HUDEP-2 (cell line): ENCODE measurements at regions not wholly inside any gene's neighbourhood (a gene's known extent, or its start where the extent isn't known, plus 50 kb on each side); places are given as distances from the start of the nearest gene placed in this dataset.

Source experiments
- DNase-seq, 76 experiments: peaks; one replicate each; lab custom pipeline; 2025; ENCODE audit not compliant: unreplicated experiment in 76 of 76; lab: John Stamatoyannopoulos, UW

DNA sequence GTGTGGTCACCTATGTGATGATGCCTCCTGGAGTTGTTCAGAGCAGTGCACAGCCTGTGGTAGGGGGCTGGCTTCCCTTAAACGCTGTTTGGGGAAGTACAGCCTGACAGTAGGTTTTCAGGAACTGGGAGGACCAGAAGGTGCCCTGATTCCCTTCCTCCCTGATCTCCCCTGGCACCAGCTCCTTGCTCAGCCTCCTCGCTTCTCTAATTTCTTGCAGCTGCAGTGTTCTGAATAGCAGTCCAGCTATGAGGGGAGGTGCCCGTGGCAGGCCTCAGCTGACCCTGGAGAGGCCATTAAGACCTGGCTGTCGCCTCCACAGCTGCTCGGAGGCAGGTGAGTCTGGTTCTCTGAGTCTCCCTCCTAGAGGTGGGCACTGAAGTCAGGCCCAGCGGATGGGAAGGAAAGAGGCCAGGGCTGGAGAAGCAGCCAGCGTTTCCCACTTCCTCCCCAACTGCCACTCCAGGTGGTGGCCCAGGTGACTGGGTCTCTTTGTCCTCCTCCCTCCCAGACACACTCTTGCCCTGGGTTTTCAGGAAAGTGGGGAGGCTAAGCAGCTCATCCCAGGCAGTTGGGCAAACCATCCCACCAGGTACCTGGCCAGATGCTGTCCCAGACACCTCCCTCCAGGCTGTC, 52.0 kb upstream of the RPL11 start:
- DNase-seq = no peak

DNA sequence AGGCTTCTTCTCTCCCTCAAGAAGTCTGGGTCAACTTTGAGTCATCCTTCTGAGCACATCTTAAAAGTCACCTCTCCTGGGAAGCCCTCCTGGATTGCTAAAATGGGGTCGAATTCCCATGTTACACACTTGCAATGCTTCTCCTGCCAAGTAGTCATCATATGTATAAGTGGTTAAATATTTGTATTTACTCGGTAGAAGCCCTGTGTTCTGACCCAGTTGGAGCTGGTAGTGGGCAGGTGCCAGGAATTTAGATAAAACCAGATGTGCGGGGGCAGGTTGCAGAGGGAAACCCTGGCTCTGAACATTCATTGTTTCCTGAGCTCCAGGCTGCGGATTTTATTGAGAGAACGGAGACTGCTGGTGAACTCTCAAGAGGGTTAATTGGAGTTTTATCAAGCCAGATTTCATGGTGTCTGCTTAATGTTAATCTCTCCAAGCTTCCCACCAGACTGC, 52.8 kb upstream of the RPL11 start:
- DNase-seq = no peak

DNA sequence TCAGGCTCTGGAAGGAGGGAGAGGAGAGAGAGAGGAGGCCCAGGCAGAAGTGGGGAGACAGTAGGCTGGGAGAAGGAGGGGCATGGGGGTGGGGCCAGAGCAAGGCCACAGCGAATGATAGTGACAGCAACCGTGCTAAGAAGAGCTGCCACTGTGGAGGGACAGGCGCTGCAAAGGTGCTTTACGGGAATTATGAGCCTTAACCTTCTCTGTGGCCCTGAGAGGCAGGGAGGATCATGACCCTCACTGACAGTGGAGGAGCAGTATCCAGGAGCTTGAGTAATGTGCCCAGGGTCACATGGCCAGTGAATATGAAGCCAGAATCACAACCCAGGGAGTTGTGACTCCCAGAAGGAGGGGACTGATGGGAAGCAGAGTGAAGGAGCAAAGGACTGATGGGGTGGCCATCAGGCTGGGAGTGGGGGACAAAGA, 53.4 kb upstream of the RPL11 start:
- DNase-seq = no peak

DNA sequence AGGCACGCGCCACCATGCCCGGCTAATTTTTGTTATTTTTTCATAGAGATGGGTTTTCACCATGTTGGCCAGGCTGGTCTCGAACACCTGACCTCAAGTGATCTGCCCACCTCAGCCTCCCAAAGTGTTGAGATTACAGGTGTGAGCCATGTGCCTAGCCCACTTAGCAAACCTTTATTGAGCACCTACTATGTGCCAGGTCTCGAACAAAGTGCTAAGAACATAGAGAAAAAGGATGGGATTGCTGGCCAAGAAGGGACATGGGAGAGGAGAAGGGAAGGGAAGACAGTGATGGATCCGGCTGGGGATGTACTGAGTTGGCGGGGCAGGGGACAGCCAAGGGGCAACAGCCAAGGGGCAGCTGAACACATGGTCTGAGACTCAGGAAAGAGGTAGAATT, 55.6 kb upstream of the RPL11 start:
- DNase-seq = no peak

DNA sequence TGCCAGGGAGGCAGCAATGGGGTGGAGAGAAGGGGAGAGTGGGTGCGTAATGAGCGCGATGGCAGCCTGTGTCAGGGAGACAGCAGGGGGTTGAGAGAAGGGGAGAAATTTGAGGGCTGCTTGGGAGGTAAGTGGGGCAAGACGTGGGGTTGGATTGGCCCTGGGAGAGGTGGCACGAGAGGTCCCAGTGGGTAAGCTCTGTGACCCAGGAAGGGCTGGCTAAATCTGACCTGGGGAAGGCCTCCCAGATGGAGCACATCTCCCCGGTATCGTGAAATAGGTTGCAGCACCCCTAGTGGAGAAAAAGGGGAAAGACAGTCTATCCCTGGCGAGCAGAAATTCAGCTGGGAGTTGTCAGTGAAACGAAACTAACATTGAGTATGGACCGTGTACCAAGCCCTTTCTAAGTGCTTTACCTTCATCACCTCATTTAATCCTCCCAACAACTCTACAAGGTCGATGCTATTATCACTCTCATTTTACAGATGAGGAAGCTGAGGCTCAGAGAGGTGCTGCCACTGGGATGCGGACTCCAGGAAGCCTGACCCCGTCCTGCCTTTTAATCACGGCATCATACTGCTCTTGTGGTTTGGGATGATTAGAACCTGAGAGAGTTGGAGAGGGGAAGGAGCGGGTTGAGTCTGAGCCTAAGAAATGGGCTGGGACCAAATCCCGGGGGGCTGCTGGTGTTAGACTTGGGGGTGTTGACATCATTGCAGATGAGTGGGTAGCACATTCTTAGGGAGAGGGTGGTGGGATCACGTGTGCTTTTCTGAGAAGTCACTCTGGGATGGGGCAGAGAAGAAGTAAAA, 56.6 kb upstream of the RPL11 start:
- peak in 31 of 76 experiments; percentile 3 to 54 (median 20) for DNase-seq

DNA sequence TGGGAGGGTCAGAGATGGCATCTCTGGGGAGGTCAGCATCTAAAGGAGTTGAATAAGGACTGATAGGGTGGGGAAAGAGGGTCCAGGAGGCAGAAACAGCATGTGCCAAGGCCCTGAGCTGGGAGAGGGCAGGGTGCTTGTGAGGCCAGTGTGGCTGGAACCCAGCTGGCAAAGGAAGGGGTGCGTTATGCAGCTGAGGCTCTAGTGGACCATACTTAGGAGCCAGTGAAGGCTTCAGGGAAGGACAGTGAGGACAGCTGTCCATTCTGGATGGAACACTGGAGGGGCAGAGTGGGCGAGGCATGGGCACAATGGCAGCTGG, 57.1 kb upstream of the RPL11 start:
- DNase-seq = no peak

DNA sequence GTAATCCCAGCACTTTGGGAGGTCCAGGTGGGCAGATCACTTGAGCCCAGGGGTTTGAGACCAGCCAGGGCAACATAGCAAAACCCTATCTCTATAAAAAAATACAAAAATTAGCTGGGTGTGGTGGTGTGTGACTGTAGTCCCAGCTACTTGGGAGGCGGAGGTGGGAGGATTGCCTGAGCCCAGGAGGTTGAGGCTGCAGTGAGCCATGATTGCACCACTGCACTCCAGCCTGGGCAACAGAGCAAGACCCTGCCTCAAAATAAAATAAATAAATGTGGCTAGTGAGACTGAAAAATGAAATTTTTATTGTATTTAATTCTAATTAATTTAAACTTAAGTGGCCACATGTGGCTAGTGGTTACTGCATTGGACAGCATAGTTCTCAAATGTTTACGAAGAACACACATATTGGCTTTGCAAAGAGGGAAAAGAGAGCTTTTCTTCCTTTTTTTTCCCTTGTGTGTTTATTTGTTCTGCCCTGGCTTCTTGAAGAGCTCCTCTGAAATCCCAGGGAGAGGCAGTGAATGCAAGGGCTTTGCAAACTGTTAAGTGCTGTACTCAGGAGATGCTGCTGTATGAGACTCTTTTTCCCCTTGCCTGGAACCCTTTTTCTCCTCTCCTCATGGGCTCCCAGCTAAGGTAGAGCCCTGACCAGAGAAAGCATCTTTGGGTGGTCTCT, 59.0 kb upstream of the RPL11 start:
- no peak for DNase-seq

DNA sequence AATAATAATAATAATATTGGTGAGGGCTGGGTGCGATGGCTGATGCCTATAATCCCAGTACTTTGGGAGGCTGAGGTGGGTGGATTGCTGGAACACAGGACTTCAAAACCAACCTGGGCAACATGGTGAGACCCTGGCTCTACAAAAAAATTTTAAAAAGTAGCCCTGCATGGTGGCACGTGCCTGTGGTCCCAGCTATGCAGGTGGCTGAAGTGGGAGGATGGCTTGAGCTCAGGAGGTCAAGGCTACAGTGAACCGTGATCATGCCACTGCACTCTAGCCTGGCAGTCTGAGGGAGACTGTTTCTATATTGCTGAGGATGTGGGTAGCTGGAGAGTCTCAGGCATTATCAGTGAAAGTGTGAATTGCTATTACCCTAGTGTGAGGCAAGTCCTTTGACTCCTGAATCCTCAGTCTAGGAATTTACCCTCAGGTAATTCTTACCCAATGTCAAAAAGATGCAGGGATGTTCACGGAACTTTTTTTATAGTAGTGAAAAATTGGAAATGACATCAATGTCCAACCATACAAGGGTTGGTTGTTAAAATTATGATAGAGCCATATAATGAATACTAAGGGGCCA, 61.8 kb upstream of the RPL11 start:
- DNase-seq = no peak

DNA sequence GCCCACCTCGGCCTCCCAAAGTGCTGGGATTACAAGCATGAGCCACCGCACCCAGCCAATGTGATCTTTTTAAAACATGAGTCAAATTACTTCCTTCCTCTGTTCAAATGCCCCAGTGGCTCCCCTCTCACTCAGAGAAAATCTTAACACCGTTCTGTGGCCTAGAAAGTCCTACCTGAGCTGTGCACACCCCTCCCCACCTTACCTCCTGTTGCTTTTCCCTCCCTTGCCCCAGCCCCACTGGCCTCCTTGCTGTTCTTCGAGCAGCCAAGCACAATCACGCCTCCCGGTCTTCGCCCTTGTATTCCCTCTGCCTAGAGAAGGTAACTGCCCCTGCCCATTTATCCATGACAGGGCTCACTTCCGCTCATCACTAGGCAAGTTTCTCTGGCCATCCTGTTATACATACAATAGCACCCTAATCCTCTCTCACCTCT, 62.6 kb upstream of the RPL11 start:
- DNase-seq = no peak

DNA sequence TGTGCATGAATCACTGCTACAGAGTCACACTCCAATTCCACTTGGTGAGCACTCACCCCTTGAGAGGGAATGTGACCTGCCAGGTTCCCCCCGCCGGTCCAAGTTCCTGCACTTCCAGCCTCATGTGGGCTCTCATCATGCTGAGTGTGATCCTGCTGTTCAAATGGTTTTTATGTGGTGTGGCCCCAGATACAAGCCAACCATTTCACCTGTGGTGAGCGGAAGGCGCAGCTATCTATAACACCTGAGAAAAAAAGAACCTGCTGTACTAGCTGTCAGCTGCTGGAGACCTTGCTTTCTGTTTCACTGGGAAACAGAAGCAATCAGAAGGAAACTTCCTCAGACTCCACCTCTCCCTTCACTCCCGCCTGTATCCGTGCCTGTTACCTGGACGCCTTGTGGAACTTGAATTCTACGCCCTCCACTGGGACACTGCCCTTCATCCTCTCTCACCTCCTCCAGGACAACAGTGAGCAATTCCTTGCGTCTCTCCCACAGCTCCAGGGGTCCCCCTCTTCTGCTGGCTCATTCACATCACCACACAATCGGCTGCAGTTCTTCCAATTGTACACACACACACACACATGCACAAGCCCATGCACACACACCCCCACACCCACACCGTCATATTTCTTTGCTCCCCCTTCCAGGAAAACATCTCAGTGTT, 64.4 kb upstream of the RPL11 start:
- DNase-seq = no peak

DNA sequence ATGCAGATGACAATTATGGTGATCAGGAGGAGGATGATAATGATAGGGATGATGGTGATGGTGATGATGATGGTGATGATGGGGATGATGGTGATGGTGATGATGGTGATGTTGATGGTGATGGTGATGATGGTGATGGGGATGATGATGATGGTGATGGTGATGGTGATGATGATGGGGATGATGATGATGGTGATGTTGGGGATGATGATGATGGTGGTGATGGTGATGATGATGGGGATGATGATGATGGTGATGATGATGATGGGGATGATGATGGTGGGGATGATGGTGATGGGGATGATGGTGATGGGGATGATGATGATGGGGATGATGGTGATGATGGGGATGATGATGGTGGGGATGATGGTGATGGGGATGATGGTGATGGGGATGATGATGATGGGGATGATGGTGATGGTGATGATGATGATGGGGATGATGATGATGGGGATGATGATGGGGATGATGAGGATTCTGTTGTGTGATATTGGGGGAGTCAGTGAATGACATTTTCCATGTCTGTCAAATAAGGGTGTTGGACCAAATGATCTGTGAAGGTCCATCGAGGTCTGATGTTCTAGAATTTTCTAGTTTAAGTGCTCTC, 65.6 kb upstream of the RPL11 start:
- no peak for DNase-seq

DNA sequence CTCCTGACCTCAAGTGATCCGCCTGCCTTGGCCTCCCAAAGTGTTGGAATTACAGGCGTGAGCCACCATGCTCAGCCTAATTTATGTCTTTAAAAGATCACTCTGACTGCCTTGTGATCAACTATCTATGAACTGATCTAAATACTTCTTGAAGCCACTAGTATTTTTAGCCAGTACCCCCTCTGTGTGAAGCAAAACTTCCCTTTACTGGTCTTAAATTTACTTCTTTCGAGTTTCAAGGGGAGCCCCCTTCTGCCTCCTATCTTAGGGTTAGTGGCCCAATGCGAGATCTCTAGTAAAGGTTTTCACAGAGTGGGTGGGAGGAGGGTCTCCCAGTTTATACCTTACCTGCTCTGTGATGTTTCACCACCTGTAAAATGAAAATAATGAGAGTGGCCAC, 66.1 kb upstream of the RPL11 start:
- DNase-seq = no peak

DNA sequence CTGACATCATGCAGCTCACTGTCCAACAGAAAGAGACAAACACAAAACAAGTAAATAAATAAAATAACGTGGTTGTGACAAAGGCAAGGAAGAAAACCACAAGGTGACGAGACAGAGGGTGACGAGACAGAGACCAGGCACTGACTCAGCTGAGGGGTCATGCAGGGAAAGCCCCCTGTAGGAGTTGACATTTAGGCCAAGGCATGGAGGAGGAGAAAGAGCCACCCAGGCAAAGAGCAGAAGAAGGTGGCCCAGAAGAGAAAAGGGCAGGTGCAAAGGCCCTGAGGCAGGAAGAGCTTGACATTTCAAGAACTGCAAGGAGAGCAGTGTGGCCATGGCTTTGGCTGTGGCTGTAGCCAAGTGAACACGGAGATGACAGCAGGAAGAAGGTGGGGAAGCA, 65.1 kb upstream of the ID3 start:
- no peak for DNase-seq

DNA sequence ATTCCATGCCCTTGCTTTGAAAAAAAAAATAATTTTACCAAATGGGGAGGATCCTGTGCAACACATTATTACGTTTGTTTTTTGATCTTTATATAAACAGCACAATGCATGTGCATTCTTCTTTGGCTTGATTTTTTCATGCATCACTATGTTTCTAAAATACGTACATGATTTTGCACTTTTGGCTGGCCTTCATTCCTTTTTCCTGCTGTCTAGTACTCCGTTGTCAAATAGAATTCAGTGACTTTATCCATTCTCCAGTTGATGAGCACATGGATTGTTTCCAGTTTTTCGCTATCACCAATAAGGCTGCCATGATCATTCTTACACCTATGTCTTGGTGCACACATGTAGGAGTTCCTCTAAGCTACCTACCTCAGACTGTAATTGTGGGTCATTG, 63.0 kb upstream of the ID3 start:
- no peak for DNase-seq

DNA sequence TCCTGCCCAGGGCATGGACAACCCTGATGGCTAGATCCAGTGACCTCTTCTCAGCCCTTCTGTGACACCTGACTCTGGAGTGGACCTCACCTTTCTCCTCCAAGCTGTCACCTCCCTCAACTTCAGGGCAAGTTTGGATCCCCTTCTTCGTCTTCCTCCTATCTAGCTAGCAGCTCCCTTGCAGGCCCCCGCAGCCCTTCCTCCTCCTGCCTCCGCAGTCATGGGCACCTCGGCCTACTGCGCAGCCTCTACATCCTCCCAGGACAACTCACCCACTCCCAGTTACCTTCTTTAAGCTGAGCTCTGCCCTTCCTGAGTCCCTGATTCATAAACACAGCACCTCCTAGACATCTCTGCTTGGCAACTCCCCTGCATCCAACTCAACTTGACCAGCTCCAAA, 61.3 kb upstream of the ID3 start:
- no peak for DNase-seq

DNA sequence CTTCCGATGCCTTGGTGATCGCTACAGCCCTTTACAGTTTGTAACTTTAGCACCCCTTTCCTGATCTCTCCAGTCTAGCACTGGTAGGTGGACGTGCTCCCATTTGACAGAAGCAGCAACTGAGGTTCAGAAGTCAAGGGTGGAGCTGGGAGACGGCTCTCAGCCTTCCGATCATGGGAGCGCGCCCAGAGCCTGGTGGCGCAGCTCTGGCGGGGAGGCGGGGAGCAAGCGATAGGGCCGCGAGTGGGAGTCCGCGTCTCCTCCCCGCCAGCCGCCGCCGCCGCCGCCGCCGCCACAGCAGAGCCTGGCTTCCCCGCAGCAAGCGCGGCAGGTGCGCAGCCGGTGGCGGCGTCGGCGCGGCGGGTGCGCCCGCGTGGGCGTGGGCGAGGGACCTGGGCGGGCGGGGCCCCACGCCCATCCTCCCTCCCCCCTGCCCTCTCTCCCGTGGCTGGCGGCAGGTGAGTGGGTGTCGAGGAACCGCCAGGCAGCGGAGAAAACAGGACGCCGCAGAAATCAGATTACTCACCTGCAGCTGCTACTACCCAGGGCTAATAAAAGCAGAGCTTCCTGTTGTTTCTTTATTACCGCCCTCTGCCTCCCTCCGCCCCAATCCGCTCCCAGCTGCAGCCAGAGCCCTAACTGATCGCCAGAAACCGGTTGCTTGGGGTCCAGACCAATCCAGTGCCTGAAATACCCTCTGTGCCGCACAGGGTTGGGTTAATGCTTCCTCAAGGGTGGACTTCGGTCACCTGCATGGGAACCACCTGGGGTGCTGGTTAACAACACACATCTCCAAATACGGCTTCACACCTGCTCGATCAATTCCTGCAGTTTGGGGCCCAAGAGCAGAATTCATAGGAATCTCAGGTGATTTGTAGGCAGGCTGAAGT, 60.2 kb upstream of the ID3 start:
- DNase-seq = no peak

DNA sequence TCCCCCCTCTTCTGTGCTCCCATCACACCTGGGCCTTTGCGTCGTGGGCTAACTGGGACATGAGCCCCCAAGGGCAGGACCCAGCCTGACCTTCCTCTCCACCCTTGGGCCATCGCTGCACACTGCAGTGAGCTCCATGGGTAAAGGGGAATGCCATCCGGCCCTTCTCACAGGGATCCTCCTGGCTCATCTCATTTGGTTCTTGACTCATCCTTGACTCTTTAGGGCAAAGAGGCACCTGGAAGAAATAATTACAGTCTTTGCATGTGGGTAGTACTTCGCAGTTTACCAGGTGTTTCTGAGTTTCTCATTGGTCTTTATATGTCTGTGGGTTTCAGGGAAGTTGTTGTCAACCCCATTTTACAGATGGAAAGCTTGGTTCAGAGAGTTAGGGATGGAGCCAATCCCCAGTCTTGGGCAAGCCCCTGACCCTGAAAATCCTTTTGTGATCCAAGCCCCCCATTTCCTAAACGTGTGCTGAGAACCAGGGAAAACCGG, 59.3 kb upstream of the ID3 start:
- DNase-seq = no peak

DNA sequence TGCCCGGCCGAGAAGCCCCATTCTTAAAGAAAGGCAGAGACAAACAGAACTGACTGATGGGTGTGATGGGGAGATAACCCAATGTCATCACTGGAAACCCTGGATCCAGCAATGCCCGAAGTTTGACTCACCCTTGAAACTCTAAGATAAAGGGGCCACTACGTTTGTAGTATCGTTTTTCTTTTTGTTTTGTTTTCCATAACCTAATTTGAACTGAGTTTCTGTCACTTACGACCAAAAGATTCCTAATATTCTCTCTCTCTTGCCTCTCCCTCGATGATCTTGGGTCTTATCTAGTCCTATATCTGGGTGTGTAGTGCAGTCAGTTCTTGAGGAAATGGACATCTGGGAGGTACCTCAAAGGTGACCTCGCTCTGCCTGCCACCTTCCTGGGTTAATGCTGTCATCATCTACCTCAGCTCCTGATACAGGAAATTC, 57.8 kb upstream of the ID3 start:
- DNase-seq = no peak

DNA sequence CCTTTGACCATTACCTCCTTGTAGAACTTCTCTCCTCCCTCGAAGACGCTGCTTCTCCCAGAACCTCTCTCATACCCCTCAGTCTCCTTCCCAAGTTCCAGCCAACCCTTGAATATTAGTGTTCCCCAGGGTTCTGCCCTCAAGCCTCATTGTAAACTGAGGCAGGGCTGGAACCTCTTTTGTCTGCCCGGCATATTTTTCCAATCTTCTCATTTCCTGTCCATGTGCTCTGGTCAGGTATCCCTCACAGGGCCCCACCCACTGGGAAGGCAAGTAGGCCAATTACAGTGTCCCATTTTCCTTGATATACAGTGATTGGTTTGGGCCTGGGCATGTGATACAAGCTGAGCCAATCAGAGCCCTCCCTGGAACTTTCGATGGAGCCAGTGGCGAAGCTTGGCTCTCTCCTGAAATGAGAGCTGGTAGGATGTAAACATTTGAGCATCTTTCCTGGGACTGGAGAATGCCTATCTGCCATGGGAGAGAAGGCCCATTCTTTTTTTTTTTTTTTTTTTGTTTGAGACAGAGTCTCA, 57.1 kb upstream of the ID3 start:
- DNase-seq = no peak
